ENCODE measurements at regions not wholly inside any gene's neighbourhood (a gene's known extent, or its start where the extent isn't known, plus 50 kb on each side); places are given as distances from the start of the nearest gene placed in this dataset.

DNA sequence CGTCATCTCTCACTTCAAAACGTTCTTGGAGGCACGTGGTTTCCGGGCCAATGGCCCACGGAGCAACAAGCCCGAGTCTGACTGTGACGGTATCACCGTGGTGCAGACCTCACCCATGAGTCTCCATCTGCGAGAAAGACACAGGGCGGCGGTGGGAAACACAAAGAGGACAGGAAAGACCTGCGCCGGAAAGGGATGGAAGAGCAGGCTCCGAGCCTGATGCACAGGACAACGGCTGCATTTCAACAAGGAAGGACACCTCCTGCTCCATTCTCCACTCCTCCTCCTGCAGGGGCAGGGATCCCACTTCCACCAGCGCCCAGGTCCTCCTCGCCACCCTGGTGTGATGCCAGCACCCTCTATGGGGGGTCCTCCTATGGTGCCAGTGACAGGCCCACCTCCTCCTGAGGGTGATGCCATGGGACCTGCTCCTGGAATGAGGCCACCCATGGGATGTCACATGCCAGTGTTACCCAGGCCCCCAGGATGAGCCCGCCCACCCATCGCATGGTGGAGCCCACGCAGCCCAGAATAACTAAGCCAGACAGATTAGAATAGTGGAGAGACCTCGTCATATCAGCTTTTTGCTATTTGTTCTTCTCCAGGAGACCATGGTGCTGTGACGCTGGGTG lies 73.0 kb upstream of the PCSK6 start:
- TF ChIP-seq CTCF (IDR thresholded peaks at IDR 0.05 in 8 of 11, conservative IDR thresholded peaks at IDR 0.05 in 3 of 11) (no peak), POLR2A (IDR thresholded peaks at IDR 0.05) (no peak)
